ENCODE measurements at regions not wholly inside any gene's neighbourhood (a gene's known extent, or its start where the extent isn't known, plus 50 kb on each side); places are given as distances from the start of the nearest gene placed in this dataset.

DNA sequence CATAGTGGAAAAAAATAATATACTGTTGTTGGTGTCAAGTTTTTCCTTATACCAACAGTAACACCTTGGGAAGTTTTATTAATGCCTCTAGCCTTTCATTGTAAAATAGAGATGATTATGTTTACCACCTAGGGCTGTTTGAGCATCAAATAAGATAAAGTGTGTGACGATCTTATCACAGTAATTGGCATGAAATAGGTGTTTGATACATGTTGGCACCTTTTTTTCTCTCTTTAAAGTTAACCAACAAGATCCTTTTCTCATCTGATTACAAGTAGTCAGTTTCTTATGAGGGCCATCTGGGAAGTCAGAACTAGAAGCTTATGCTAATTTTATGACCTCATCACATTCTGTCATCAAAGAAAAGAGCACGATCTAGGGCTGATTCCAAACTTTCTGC is 669.5 kb downstream of the CCSER2 start:
- no peak for DNase-seq (ENCODE audit: low read depth, low spot score)
- no peak overlapping the region for H3K4me3 ChIP-seq (ENCODE audit: low read depth, low read length)
- TF ChIP-seq, protein P1, sequence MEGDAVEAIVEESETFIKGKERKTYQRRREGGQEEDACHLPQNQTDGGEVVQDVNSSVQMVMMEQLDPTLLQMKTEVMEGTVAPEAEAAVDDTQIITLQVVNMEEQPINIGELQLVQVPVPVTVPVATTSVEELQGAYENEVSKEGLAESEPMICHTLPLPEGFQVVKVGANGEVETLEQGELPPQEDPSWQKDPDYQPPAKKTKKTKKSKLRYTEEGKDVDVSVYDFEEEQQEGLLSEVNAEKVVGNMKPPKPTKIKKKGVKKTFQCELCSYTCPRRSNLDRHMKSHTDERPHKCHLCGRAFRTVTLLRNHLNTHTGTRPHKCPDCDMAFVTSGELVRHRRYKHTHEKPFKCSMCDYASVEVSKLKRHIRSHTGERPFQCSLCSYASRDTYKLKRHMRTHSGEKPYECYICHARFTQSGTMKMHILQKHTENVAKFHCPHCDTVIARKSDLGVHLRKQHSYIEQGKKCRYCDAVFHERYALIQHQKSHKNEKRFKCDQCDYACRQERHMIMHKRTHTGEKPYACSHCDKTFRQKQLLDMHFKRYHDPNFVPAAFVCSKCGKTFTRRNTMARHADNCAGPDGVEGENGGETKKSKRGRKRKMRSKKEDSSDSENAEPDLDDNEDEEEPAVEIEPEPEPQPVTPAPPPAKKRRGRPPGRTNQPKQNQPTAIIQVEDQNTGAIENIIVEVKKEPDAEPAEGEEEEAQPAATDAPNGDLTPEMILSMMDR (IDR thresholded peaks at IDR 0.05; ENCODE audit: insufficient read depth, low read length, missing control alignments) = no peak
- ChIA-PET CTCF (no interaction called here), POLR2A (no interaction called here)

DNA sequence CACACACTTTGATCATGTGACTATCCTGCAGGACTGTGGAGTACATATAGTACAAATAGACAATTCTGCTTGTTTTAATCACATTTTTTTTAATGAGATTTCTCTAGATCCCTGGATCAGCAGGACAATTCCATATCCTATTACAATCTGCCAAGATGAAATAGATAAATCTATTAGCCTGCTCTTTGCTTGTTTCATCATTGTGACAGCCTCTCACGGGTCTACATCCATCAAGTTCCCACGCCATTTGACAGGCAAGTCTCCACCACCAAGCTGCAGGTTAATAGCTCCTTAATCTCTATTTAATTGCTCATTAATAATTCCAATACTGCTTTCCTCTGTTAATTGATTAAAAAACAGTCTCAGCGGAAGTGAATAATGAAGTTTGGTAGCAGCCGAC is 671.5 kb downstream of the CCSER2 start:
- CTCF ChIA-PET = no interaction called here
- no peak overlapping the region for H3K4me3 ChIP-seq (ENCODE audit: low read depth, low read length)
- TF ChIP-seq, protein P1 (IDR thresholded peaks at IDR 0.05; ENCODE audit: insufficient read depth, low read length, missing control alignments) = no peak
- no peak for DNase-seq (ENCODE audit: low read depth, low spot score)
- POLR2A ChIA-PET = no interaction called here

DNA sequence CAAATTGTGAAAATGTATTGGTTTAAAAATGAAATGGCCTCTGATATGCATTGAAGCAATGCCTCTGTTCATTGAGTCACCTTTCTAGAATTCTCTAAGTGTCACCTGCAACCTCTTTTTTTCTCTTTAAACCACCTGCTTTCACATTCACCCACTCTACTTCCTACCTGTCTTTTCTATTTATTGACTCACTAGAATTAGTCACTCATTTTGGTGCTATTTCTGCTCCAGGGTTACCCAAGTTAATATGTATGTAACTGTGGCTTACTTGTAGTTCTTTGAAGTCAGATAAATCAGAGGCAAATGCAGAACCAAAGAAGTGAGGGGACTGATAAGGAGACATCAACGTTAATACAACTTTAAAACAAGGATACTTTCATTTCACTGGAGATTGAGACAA is 674.7 kb downstream of the CCSER2 start:
- DNase-seq (ENCODE audit: low read depth, low spot score) = no peak
- CTCF ChIA-PET = no interaction called here
- no peak overlapping the region for H3K4me3 ChIP-seq (ENCODE audit: low read depth, low read length)
- POLR2A ChIA-PET = no interaction called here
- TF ChIP-seq, protein P1 (IDR thresholded peaks at IDR 0.05; ENCODE audit: insufficient read depth, low read length, missing control alignments) = no peak

DNA sequence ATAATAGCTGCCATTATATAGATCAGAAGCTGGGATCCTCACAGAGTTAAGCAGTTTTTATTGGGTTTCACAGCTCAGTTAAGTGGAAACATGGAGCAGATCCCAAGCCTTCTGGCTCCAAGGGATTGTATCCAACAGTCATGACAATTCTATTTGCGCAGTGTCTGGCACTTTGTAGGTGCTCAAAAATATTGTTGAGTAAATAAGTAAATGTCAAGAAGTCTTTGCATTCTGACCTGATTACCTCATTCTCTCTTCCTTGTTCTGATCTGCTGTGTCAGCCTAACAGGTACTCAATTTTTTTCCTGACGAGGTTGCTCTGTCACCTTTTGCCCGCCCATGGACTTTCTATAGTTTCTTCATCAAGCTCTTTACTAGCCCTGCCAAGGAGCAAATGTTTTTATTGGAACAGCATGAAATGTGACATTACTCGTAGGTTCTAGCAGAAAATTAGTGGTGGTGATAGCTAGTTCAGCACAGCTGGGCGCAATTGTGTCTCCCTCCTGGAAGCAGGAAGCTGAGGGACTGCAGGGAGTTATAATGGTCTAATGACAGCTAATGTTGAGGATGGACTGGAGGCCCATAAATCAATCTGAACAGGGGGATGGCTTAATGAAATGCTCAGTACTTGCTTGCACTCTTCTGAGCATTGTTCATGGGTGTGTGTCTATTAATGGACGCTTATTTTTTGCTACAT is 680.2 kb downstream of the CCSER2 start:
- no peak overlapping the region for H3K4me3 ChIP-seq (ENCODE audit: low read depth, low read length)
- TF ChIP-seq, protein P1 (IDR thresholded peaks at IDR 0.05; ENCODE audit: insufficient read depth, low read length, missing control alignments) = no peak
- ChIA-PET CTCF (no interaction called here), POLR2A (no interaction called here)
- no peak for DNase-seq (ENCODE audit: low read depth, low spot score)

DNA sequence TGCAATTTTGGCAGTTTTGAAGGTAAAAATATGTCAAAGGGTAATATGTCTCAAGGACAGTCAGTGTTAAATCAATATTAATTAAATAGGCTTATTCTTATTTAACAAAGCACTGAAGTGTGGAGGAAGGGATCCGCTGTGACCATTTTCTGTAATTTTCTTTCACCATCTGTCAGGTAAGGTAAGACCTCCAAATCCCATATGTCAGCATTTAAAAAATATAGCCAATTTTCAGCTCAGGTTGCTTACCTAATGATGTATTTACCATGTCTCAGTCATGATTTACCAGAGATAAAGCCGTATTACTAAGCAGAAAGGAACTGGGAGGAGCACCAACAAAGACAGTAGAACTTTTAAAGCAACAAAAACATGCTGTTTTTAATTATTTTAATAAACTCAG is 683.9 kb downstream of the CCSER2 start:
- H3K4me3 ChIP-seq (ENCODE audit: low read depth, low read length) = no peak overlapping the region
- ChIA-PET CTCF (no interaction called here), POLR2A (no interaction called here)
- no peak for DNase-seq (ENCODE audit: low read depth, low spot score)
- TF ChIP-seq, protein P1 (IDR thresholded peaks at IDR 0.05; ENCODE audit: insufficient read depth, low read length, missing control alignments) = no peak

DNA sequence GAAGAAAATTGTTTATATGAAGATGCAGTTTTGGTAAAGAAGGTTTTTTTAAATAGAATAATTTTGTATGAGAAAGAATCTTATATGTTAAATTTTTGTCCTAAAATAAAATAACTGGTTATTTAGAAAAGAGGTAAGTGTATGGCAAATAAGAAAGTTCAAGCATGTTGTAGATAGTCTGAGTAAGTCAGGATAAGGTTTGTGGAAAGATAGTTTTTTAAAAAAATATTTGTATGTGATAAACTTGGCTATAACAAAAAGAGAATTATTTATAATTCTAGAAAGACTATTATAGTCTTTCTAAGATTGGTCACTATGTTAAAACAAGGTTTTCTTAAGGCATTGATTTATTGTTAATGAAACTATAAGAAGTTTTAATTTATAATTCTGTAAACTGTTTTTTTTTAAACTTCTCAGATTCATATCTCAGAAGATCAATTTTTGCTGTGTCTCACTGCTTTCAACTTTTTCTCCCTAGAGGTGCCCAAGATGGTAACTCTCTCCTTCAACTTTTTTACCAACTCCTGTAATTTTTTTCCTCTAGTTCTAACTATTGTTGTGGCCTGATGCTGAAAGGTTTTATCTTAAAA is 698.6 kb downstream of the CCSER2 start:
- H3K4me3 ChIP-seq (ENCODE audit: low read depth, low read length) = no peak overlapping the region
- POLR2A ChIA-PET = no interaction called here
- TF ChIP-seq, protein P1 (IDR thresholded peaks at IDR 0.05; ENCODE audit: insufficient read depth, low read length, missing control alignments) = no peak
- no peak for DNase-seq (ENCODE audit: low read depth, low spot score)
- CTCF ChIA-PET = no interaction called here

Data from AG04449 (cell line).